GM21737 (cell line): ENCODE measurements at regions not wholly inside any gene's neighbourhood (a gene's known extent, or its start where the extent isn't known, plus 50 kb on each side); places are given as distances from the start of the nearest gene placed in this dataset.

ENCODE experiments used
- ATAC-seq: cut with Tn5 transposase; IDR thresholded peaks from one replicate; pipeline ENCODE4 v1.9.1; 2021; ENCODE audit warnings: mild to moderate bottlenecking, moderate library complexity; ENCODE audit not compliant: unreplicated experiment

DNA sequence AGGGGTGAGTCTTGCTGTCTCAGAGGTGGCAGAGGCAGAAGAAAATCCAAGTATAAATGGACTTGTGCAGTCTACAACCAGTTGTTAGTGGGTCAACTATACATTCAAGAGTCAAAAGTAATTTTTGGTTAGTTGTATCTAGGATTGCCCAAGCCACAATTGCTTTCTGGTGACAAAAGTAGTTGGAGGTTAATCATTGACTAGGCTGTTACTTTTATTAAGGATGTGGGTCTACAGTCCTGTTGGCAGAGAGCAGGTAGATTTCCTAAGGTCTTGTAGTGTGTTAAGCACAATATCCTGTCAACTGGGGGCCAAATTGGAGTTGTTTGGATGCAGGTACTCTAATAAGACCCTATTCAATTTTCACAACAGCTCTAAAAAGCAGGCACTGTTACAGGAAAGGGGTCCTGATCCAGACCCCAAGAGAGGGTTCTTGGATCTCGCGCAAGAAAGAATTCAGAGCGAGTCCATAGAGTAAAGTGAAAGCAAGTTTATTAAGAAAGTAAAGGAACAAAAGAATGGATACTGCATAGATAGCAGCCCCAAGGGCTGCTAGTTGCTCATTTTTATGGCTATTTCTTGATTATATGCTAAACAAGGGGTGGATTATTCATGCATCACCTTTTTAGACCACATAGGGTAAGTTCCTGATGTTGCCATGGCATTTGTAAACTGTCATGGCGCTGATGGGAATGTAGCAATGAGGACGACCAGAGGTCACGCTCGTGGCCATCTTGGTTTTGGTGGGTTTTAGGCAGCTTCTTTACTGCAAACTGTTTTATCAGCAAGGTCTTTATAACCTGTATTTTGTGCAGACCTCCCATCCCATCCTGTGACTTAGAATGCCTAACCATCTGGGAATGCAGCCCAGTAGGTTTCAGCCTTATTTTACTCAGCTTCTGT, 232.6 kb upstream of the SRRM4 start:
- ATAC-seq, result no peak

DNA sequence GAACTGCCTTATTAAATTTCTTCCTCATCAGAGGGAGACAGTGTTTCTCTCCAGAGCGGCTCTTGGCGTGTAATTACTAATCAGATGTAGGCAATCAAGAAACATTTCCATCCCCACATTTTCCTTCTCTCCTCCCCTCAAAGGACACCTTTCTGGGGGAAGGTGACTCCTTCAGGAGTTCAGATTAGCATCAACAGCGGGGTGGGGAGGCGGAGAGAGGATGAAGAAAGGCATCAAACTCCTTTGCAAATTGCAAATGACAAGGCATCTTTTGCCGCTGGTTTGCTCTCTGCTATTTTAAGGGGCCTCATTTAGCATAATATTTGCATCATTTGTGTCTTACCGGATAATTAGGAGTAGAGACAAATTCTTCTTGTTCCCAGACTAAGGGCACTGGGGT, 231.7 kb upstream of the SRRM4 start:
- no peak for ATAC-seq

DNA sequence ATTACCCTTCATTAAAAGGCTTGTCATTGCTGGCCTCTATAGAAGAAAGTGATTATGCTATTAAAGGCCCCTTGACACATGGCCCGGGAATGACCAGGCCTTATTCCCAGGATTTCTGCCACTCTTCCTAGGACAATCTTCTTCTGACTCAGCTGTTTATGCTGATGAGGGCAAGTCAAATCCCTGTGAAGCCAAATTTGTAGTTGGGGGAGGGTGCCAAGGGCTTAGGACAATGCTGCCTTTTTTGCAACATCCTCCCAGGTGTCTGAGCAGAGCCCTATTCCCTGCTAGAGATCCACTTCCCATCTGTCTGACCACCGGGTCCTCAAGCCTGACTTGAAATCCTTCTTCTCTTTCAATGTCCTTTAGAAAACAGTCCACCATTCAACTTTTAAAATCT, 230.7 kb upstream of the SRRM4 start:
- no peak for ATAC-seq

DNA sequence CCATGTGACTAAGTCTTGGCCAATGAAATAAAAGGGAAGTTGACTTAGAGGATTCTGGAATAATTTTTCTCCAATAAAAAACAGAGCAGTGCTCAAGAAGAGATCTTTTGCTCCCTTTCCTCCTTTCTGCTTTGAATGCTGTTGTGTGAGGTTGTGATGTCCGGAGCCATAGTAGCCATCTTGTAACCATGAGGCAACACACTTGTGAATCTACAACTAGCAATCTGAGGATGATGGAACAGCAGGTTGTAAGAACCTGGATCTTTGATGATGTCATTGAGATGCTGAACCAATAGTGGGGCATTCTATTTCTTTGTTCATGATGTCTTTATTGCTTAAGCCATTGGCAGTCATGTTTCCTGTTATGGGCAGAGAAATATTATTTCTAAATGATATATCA, 230.0 kb upstream of the SRRM4 start:
- ATAC-seq, result no peak

DNA sequence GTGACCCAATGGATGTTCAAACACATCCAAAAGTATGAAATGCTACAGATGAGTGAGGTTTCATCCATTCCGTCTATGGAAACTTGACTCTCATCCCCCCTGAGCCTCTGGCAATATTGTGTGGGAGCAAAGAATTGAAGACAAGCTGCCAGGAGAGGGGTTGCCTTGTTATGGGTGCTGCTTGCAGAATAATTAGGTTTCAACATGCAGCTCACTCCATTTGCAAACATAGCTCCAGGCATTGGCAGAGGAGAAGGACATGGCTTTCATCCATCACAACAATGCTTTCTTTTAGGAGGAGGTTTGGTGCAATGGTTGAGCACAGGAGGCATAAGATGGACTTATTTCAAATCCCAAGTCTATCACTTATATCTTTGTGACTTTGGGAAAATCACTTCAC, 220.7 kb upstream of the SRRM4 start:
- ATAC-seq, result no peak

DNA sequence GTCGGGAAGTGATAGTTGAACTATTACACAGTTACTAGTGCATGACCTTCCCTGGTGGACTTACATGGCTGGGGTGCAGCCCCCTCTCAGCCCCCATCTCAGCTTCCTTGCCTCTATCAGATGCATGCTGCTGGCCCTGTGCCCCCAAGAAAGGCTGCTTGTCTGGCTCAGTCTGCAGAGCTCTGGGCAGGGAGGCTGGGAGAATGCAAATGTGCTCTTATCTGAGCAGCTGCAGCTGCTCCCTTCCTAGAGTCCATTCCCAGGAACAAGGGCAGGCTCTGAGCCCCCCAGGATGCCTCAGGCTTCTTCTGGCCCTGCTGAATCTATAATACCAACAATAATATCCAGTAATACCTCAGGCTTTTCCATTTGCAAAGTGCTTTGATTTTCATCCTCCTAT, 218.1 kb upstream of the SRRM4 start:
- ATAC-seq, result no peak

DNA sequence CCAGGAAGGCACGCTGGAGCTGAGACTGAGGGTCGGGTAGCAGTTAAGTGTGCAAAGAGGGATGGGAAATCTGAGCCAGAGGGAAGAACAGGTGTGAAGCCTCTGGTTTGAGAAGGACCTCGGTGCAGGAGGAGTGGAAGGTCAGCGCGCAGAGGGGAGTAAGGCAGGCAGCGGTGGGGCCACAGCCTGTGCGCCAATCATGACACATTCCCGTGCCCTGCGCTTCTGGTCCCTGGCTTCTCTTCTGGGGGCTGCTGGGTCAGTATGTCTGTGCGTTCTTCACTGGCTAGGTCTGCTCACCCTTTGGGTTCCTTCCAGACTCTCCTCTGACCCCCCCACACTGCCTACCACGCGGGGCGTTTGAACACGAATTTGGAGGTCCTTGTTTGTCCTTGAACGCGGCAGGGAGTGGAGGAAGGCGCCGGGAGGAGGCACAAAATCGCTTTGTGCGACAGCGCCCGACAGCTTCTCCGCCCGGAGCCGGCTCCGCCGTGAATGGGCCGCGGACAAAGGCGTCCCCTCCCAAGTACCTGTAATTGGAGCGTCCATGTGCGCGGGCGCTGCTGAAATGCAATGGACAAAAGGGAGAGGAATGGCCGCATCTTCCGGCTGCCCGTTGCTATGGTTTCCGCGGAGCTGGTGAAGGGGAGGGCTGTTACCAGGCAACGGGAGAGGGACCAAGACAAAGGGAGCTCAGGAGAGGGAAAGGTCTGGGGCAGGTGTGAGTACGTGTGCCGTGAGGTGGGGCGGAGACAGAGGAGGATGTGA, 207.2 kb upstream of the SRRM4 start:
- ATAC-seq, result no peak

DNA sequence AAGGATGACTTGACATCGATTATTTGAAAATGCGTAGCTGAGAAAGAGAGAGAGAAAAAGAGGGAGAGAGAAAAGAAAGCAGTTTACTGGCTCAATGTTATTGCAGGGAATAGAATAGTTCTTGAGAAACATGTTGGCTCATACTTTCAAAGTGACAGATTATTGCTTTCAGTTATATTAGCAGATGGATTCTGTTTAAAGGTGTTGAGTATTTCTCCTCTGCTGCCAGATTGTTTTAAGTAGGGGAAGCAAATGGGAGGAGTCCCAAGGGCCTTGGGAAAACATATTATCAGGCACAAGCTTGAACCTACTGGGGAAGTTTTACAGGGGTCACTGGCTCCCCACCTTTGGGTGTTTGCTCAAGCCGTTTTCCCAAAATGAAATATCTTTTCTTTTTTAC, 203.8 kb upstream of the SRRM4 start:
- ATAC-seq, result no peak

DNA sequence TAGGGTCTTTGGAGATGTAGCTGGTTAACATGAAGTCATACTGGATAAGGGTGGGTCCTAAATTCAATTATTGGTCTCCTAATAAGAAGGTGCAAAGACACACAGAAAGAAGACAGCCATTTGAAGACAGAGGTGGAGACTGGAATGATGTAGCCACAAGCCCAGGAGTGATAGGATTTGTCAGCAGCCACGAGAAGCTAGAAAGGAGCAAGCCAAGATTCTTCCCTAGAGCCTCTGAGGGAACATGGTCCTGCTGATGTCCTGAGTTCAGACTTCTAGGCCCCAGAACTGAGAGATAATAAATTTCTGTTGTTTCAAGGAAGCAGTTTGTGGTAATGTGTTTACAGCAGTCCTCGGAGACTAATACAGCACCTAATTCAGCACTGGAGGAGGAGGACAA, 203.3 kb upstream of the SRRM4 start:
- ATAC-seq, result no peak

DNA sequence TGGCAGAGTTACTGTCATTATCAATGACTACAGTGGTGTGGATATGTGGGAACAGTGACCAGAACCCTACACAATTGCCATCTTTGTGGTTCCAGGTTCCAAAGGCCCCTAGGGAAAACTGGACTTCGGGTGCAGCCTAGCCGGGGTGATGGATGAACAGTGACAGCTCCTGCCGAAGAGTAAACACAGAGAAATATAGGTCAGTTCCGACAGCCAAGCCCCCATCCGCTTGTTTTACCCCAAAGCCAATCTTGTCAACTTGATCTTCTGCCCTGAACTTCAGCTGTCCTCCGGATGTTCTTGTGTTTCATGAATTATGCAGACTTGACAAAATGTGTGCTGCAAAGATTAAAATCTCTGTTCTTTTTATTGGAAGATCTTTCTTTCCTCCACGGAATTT, 200.4 kb upstream of the SRRM4 start:
- no peak for ATAC-seq

DNA sequence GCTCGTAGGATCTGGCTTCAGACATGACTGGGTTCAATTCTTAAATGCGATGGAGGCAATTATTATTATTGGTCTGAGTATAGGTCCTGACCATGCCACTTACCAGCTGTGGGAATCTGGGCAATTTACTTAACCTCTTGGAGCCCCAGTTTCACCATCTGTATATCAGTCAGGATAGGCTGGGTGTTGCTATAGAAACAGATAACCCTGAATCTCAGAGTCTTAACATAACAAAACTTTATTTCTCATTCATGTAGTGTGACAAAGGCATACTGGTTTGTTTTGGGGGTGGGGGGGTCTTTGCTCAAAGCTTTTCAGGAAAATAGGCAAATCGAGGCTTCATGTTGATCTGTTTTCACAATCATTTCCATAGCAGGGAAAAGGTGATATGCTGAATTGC, 199.6 kb upstream of the SRRM4 start:
- ATAC-seq, result no peak

DNA sequence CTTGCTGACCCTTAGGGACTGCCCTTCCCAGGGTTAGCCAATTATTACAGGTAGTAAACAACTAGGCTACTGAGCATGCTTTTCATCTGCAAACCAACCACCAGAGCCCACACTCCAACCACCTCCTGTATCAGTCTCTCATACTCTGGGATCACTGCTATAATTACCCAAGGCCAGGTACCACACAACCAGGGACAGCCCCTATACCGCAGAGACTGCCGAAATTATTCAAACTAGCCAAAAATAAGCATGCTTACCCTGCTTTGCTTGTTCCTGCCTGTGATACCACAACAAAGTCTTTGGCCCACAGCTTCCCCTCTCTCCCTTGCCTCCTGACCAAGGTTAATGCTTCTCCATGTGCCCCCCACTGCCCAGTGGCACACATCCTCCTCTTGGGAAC, 197.6 kb upstream of the SRRM4 start:
- ATAC-seq, result no peak

DNA sequence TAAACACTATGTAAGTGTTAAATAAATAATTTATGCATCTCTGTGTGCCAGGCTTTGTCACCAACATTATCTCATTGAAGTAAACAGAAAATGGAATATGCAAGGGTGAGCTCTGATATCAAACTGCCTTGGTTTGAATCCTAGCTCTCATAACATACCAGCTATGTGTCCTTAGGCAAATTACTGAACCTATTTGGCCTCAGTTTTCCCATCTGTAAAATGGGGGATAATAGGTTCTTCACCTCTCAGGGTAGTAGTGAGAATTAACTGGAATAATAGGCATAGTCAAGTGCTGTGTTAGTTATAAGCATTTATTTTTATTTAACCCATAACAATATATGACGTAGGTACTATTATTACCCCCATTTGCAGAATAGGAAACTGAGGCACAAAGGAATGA, 190.8 kb upstream of the SRRM4 start:
- ATAC-seq, result no peak

DNA sequence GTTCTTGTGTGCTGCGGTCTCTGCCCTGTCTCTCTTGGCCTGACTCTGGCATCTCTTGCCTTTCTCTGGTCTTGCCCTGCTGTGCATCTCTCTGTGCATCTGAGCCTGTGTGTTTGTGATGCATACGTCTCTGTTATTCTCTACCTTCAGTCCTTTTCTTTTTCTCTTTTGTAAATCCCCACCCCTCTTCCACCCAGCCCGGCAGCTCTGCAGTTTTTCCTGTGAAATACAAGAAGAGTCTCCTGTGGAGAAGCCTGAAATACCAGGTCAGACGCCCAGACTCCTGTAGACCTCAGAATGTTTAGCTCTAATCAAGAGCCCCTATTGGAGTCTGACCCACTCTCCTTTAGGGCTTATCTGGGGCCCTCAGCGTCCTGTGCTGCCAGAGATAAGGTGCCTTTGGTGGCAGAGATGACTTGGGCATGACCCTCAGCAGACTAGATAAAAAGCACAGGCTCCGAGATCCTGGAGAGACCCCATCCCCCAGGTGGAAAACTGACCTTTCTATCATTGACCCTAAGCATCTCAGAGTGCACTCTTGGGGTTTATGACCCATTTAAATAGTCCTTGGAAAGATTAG, 167.5 kb upstream of the SRRM4 start:
- ATAC-seq, result no peak

DNA sequence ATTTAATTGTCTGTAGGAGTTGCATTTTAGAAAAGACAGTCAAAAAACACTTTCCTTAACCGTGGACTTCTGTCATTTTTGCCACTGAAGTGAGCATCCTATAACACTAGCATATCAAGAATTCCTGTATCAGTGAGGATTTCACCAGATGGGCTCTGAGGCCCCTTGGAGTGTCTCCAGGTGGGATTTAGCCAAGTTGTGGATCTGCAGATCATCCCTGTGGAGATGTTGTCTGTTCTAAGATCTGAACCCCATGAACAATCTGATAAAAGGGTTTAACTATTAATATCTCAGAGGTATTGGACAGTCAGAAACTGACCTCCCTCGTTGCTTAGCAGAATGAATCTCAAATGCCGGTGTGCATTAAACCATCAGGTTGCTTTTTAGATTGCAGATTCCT, 165.0 kb upstream of the SRRM4 start:
- ATAC-seq, result no peak

DNA sequence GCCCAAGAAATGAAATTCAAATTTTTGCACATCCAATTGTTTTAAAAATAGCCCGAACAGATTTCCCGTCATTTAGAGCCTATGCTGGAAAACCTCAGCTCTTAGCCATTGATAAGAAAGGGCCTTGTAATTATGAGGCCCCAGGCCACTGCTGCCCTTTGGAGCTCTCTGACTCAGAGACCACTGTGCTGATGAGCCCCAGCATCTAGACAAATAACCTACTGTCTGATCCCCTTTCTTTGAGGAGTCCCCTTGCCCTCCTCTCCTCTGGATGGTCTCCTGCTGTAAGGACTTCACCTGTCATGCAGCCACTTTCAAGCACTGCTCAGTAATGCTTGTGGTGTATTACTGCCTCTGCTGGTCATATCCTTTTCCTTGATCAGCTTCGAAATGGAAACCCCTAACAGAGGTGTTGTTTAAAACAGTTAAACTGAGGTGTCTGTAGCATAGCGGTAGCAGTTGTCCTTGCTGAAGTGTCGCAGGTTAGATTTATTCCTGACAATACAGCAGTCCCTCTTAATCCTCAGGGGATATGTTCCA, 159.9 kb upstream of the SRRM4 start:
- no peak for ATAC-seq

DNA sequence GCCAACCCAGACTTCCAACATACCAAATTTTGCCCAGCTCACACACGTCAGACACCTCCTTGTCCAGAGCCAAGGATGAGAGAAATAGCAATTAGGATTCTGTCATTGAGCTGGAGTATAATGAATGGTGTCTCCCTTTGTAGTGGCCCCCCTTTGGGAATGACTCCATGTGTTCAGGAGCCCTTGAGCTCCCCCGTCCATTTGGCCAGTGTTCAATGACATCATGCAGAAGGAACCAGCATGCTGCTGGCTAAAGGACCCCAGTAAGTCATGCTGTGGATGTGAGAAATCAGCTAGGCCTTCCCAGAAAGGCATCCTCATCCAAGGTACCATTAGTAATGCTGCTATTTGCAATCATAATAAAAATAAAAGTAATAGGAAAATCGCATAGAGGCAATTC, 158.8 kb upstream of the SRRM4 start:
- no peak for ATAC-seq

DNA sequence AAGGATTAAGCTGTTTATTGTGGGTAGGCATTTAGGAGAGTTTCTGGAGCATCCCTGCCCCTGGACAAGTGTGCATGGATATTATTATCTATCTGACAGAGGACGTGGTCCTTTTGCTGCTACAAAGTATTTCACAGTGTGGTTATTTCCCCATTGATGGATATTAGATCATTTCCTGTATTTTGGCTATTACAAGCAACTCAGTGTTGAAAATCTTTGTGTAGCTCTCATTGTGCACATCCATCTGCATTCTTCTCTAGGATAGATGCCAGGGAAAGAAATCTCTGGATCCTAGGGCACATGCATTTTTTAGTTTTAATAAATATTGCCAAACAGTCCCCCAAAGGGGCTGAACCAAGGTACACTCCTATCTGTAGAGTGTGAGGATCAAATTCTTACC, 154.3 kb upstream of the SRRM4 start:
- no peak for ATAC-seq

DNA sequence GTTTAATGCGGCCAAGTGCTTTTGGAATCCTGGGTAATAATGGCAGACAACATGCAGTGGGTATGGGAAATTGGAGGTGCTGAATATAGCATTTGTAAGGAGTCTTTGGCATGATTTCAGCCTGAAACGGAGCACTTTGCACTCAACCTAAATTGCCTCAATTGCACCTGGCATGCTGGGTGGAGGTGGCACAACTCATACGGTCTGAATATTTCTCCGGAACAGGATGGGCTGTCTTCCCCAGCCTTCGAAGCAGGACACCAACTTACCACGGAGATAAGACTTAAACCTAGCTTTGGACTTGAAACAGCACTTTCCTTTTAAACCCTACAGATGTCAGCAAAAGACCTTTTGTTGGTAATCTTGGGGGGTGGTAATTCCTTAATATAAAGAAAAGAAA, 153.7 kb upstream of the SRRM4 start:
- no peak for ATAC-seq

DNA sequence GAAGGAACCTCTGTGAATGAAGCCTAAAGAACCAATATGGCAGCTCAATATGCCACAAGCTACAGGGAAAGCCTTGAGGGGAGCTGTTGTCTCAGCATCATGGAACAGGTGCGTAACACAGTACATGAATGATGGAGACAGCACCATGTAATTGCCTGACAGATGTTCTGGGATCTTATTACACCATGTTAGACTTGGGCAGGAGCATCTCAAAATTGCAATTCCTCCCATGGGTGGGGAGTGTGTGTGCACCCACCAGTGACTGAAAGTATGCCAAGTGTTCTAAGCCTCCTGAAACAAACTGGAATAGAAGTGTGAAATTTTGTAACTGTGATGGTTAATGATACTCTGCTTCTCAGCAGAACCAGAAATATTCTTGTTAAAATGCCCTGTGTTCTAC, 151.0 kb upstream of the SRRM4 start:
- no peak for ATAC-seq

DNA sequence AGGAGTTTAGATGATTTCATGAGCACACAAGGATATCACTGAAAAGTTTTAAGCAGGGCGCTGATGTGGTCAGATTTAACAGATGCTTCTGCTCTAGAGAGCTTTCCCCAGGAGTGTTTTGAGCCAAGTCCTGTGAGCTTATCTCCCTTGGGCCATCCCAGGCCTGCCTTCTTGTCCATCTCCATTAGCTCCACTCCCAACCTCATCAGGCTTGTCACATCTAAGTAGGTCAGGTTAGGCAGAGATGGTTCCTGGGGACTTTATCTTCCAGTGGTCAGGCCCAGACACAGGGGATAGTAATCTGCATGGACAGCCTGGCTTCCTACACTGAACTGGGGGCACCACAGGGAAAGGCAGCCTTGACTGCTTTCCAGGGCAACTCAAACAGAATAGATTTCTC, 145.4 kb upstream of the SRRM4 start:
- ATAC-seq, result no peak

DNA sequence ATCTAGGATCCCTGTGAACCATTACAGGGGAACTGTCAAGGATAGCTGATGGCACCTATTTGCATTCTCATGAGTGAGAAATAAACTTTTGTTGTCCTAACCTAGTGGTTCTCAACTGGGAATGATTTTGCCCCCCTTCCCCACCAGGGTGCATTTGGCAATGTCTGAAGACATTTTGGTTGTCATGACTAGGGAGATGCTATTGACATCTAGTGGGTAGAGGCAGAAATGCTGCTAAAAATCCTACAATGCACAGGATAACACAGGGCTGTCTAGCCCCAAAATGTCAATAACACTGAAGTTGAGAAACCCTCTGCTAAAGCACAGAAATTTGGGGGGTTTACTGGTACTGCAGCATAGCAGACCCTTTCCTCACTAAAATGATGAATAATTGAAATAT, 140.9 kb upstream of the SRRM4 start:
- no peak for ATAC-seq
